Panc1 (cell line): ENCODE measurements at regions not wholly inside any gene's neighbourhood (a gene's known extent, or its start where the extent isn't known, plus 50 kb on each side); places are given as distances from the start of the nearest gene placed in this dataset.
A peak's percentile ranks its signal among the peaks of the same experiment; 100 is the strongest.

ENCODE experiments used
- ATAC-seq: fragments of 200-7000 bp; cut with Tn5 transposase; 2 replicates; pipeline ENCODE4 v1.9.1; 2020; ENCODE audit warnings: mild to moderate bottlenecking, moderate library complexity
- BruUV-seq: library from RNA; stranded (reverse); fragments of 400-500 nt; replicated peaks from 2 replicates; lab custom pipeline; 2021; lab: Mats Ljungman, UMichigan
- CTCF ChIA-PET: fragments of 300-600 bp; sonication (Branson Sonifier 250); formaldehyde crosslinking; loops from one replicate; lab custom pipeline; 2022; ENCODE audit warnings: antibody characterized with exemption; lab: Charles Lee
- POLR2A ChIA-PET: fragments of 300-600 bp; sonication (Branson Sonifier 250); formaldehyde crosslinking; loops from one replicate; lab custom pipeline; 2022; ENCODE audit warnings: antibody characterized with exemption; lab: Charles Lee
- DNase-seq: peaks from one replicate; pipeline ENCODE4 v3.0.0-alpha.2; 2010; ENCODE audit warnings: low read depth, low spot score
- H3K27ac ChIP-seq: 2 replicates; pipeline ENCODE4 v1.5.1; 2011; ENCODE audit warnings: mild to moderate bottlenecking, low read length, inconsistent platforms
- H3K27me3 ChIP-seq: fragments of 200-500 bp; sonication (Bioruptor generic); 2 replicates; pipeline ENCODE4 v1.6.0; 2014; ENCODE audit warnings: low read length, inconsistent platforms; ENCODE audit not compliant: control insufficient read depth, insufficient read depth
- H3K36me3 ChIP-seq: fragments of 200-500 bp; sonication (Bioruptor generic); 2 replicates; pipeline ENCODE4 v1.5.1; 2014; ENCODE audit warnings: inconsistent platforms, mild to moderate bottlenecking, low read length, moderate library complexity; ENCODE audit not compliant: control insufficient read depth, insufficient read depth
- H3K4me1 ChIP-seq: 2 replicates; pipeline ENCODE4 v1.5.1; 2011; ENCODE audit warnings: inconsistent platforms, mild to moderate bottlenecking, low read length, moderate library complexity; ENCODE audit not compliant: control insufficient read depth, insufficient read depth
- H3K4me3 ChIP-seq, 2 experiments: 2 replicates each; pipeline ENCODE4 v1.5.1; 2011 to 2012; ENCODE audit warnings: low read depth in 2 of 2, low read length in 2 of 2, mild to moderate bottlenecking in 2 of 2, inconsistent platforms in 1 of 2, moderate library complexity in 1 of 2
- H3K9me3 ChIP-seq: fragments of 200-500 bp; sonication (Bioruptor generic); 2 replicates; pipeline ENCODE4 v1.5.1; 2014; ENCODE audit warnings: low read depth, mild to moderate bottlenecking, inconsistent platforms, low read length, moderate library complexity; ENCODE audit not compliant: control insufficient read depth, insufficient read depth
- CTCF ChIP-seq: fragments of 450-650 bp; IDR thresholded peaks from 2 replicates; pipeline ENCODE4 v1.5.1; 2017; ENCODE audit warnings: mild to moderate bottlenecking
- POLR2AphosphoS5 ChIP-seq: IDR thresholded peaks from 2 replicates; pipeline ENCODE4 v1.6.1; 2012; ENCODE audit warnings: mild to moderate bottlenecking, low read depth, low read length, moderate library complexity
- REST ChIP-seq, 2 experiments: IDR thresholded peaks; 2 replicates each; pipeline ENCODE4 v1.6.1; 2011 to 2012; ENCODE audit warnings: low read depth in 2 of 2, control low read depth in 1 of 2, low read length in 1 of 2, mild to moderate bottlenecking in 1 of 2, moderate library complexity in 1 of 2; ENCODE audit not compliant: insufficient read depth in 1 of 2
- SIN3A ChIP-seq: IDR thresholded peaks from 2 replicates; pipeline ENCODE4 v1.6.1; 2012; ENCODE audit warnings: low read depth, mild to moderate bottlenecking, low read length, moderate library complexity, borderline replicate concordance; ENCODE audit not compliant: insufficient read depth
- TCF7L2 ChIP-seq: IDR thresholded peaks from 2 replicates; pipeline ENCODE4 v1.6.1; 2011; ENCODE audit warnings: mild to moderate bottlenecking, low read depth, low read length, inconsistent platforms
- in situ Hi-C: cut with HindIII; loops from 2 replicates; pipeline ENCODE4 v1.10.0; 2016; ENCODE audit warnings: low sequenced_read_pairs, low pct_unique_long_range_greater_than_20kb
- intact Hi-C: fragments of 100-400 bp; cut with micrococcal nuclease; formaldehyde crosslinking; loops from one replicate; pipeline ENCODE4 v1.10.0; 2022; ENCODE audit not compliant: unreplicated experiment

GRCh38 chr12:28129031-28129430 lies 61.2 kb upstream of the CCDC91 start:
- Histone ChIP-seq H3K4me1 (peaks cover 23% of the 10 kb centered on the region), H3K27me3 (no peaks in the 10 kb centered on the region), H3K4me3 (no peak overlapping the region), H3K9me3 (no peaks in the 10 kb centered on the region; the same call in 1 of the 2 replicates), H3K36me3 (no peaks in the 10 kb centered on the region), H3K27ac (no peak overlapping the region)
- DNase-seq (no peak), ATAC-seq (no peak)
- intact Hi-C loops (no loop called here), in situ Hi-C loops (no loop called here)
- no TSS peak for BruUV-seq
- TF ChIP-seq CTCF, result no peak
- no peak for TF ChIP-seq REST (IDR thresholded peaks at IDR 0.05; ENCODE audit: insufficient read depth in 1 of 2, low read depth in 2 of 2, low read length in 1 of 2)
- TF ChIP-seq SIN3A, result no peak
- TF ChIP-seq POLR2AphosphoS5, result no peak
- no peak for TF ChIP-seq TCF7L2
- CTCF ChIA-PET, result no interaction called here
- POLR2A ChIA-PET, result interaction anchor here (0.6 kb wide), 1 partner anchor 11 kb away, joined by 4 read pairs; no protein-coding TSS in a partner anchor

DNA sequence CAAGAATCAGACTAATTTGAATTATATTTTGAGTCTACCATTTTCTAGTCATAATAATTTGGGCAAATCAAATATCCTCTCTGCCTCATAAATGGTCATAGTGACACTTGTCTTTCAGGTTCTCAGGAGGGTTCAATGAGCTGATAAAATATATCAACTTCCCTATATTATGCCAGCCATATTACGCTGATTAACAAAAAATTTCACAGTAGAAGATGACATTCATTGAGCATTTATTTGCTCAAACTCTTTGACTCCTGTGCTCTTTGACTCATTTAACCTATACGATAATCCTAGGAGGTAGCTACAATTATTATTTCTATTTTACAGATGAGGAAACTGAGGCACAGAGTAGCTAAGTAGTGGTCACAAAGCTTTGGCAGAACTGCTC lies 60.0 kb upstream of the CCDC91 start:
- no TSS peak for BruUV-seq
- Histone ChIP-seq H3K27me3 (no peaks in the 10 kb centered on the region), H3K4me1 (peaks cover 23% of the 10 kb centered on the region), H3K4me3 (no peak overlapping the region), H3K9me3 (no peaks in the 10 kb centered on the region; the same call in 1 of the 2 replicates), H3K27ac (peak overlapping the region; percentile 86), H3K36me3 (no peaks in the 10 kb centered on the region)
- intact Hi-C loops (no loop called here), in situ Hi-C loops (no loop called here)
- ChIA-PET CTCF (interaction anchor here (0.6 kb wide), 1 partner anchor 398 kb away, joined by 3 read pairs; no protein-coding TSS in a partner anchor), POLR2A (interaction anchor here (0.6 kb wide), 1 partner anchor 69 kb away, joined by 5 read pairs; no protein-coding TSS in a partner anchor)
- ATAC-seq (no peak), DNase-seq (no peak)
- no peak for TF ChIP-seq SIN3A
- TF ChIP-seq CTCF, result no peak
- TF ChIP-seq POLR2AphosphoS5, result no peak
- no peak for TF ChIP-seq REST (IDR thresholded peaks at IDR 0.05; ENCODE audit: insufficient read depth in 1 of 2, low read depth in 2 of 2, low read length in 1 of 2)
- no peak for TF ChIP-seq TCF7L2
